ENCODE measurements at regions not wholly inside any gene's neighbourhood (a gene's known extent, or its start where the extent isn't known, plus 50 kb on each side); places are given as distances from the start of the nearest gene placed in this dataset.

GRCh38 chr18:26714739-26715138 is 150.8 kb downstream of the AQP4 start:
- Histone ChIP-seq H3K36me3 (no peaks in the 10 kb centered on the region), H3K27me3 (replicated peaks; ENCODE audit: insufficient read depth) (no peaks in the 10 kb centered on the region), H3K4me1 (replicated peaks) (no peaks in the 10 kb centered on the region), H3K27ac (no peak overlapping the region), H3K9me3 (no peaks in the 10 kb centered on the region), H3K4me3 (no peak overlapping the region)
- whole genome bisulfite sequencing = 41% methylated on average over 6 of the region's 6 CpGs
- TF ChIP-seq CTCF (IDR thresholded peaks at IDR 0.05) (no peak), POLR2AphosphoS5 (IDR thresholded peaks at IDR 0.05) (no peak), POLR2A (IDR thresholded peaks at IDR 0.05) (no peak)
- DNase-seq (ENCODE audit: low spot score) = no peak
- intact Hi-C loops (cut with DNase I) = no loop called here

- no peaks in the 10 kb centered on the region for H3K36me3 ChIP-seq
- no peaks in the 10 kb centered on the region for H3K9me3 ChIP-seq
- no peak overlapping the region for H3K27ac ChIP-seq
- WGBS = 83% methylated on average over 3 of the region's 3 CpGs
- H3K4me1 ChIP-seq (replicated peaks) = no peaks in the 10 kb centered on the region
- intact Hi-C loops (cut with DNase I) = no loop called here
- no peak for TF ChIP-seq POLR2A (IDR thresholded peaks at IDR 0.05)
- no peak for TF ChIP-seq CTCF (IDR thresholded peaks at IDR 0.05)
- no peak for TF ChIP-seq POLR2AphosphoS5 (IDR thresholded peaks at IDR 0.05)
- no peaks in the 10 kb centered on the region for H3K27me3 ChIP-seq (replicated peaks; ENCODE audit: insufficient read depth)
- H3K4me3 ChIP-seq = no peak overlapping the region
- DNase-seq (ENCODE audit: low spot score) = no peak
Observed at GRCh38 chr18:26711756-26712155, 153.8 kb downstream of the AQP4 start.

GRCh38 chr18:26710470-26711096 is 154.9 kb downstream of the AQP4 start:
- intact Hi-C loops (cut with DNase I) = no loop called here
- Histone ChIP-seq H3K4me1 (replicated peaks) (no peaks in the 10 kb centered on the region), H3K9me3 (no peaks in the 10 kb centered on the region), H3K4me3 (no peak overlapping the region), H3K36me3 (no peaks in the 10 kb centered on the region), H3K27ac (no peak overlapping the region), H3K27me3 (replicated peaks; ENCODE audit: insufficient read depth) (no peaks in the 10 kb centered on the region)
- TF ChIP-seq CTCF (IDR thresholded peaks at IDR 0.05) = no peak
- TF ChIP-seq POLR2AphosphoS5 (IDR thresholded peaks at IDR 0.05) = no peak
- no peak for TF ChIP-seq POLR2A (IDR thresholded peaks at IDR 0.05)
- 66% methylated on average over 4 of the region's 4 CpGs for WGBS
- no peak for DNase-seq (ENCODE audit: low spot score)

- Histone ChIP-seq H3K4me1 (replicated peaks) (no peaks in the 10 kb centered on the region), H3K36me3 (no peaks in the 10 kb centered on the region), H3K27ac (no peak overlapping the region), H3K4me3 (no peak overlapping the region), H3K27me3 (replicated peaks; ENCODE audit: insufficient read depth) (no peaks in the 10 kb centered on the region), H3K9me3 (no peaks in the 10 kb centered on the region)
- 91% methylated on average over 1 of the region's 1 CpG for WGBS
- intact Hi-C loops (cut with DNase I) = no loop called here
- TF ChIP-seq POLR2AphosphoS5 (IDR thresholded peaks at IDR 0.05) = no peak
- no peak for TF ChIP-seq POLR2A (IDR thresholded peaks at IDR 0.05)
- no peak for TF ChIP-seq CTCF (IDR thresholded peaks at IDR 0.05)
- no peak for DNase-seq (ENCODE audit: low spot score)
Observed at GRCh38 chr18:26709897-26710296, 155.6 kb downstream of the AQP4 start.

All from prostate gland (tissue), 2 donors.